Body of pancreas (tissue), 4 donors: ENCODE measurements at regions not wholly inside any gene's neighbourhood (a gene's known extent, or its start where the extent isn't known, plus 50 kb on each side); places are given as distances from the start of the nearest gene placed in this dataset.

ENCODE experiments used
- CTCF ChIP-seq, 7 experiments: fragments of 450-650 bp in 4 of 7; fragments of 200-600 bp in 3 of 7; sonication (generic) in 3 of 7; IDR thresholded peaks; one replicate each; pipeline ENCODE4 v1.5.1; 2016 to 2019; ENCODE audit warnings: antibody characterized with exemption in 7 of 7
- POLR2A ChIP-seq, 3 donors: fragments of 450-650 bp; IDR thresholded peaks; one replicate each; pipeline ENCODE4 v1.6.1; 2016; ENCODE audit warnings: antibody characterized with exemption in 3 of 3, mild to moderate bottlenecking in 2 of 3

- no peak for TF ChIP-seq CTCF (IDR thresholded peaks at IDR 0.05)
- TF ChIP-seq POLR2A (IDR thresholded peaks at IDR 0.05): no peak
Observed at GRCh38 chr6:66522864-66523263, 815.8 kb upstream of the EYS start.
